Activated CD4-positive, alpha-beta T cell treated with anti-CD3 and anti-CD28 coated beads for 48 hours (primary cell): ENCODE measurements at regions not wholly inside any gene's neighbourhood (a gene's known extent, or its start where the extent isn't known, plus 50 kb on each side); places are given as distances from the start of the nearest gene placed in this dataset.
A peak's percentile ranks its signal among the peaks of the same experiment; 100 is the strongest.
"Not testable (repeated sequence)": the region's sequence is repeated elsewhere in the genome, so short reads cannot be mapped to it uniquely, and the experiment has no call there.

Source experiments
- DNase-seq: peaks from one replicate; pipeline ENCODE4 v3.0.0-alpha.2; 2020

- DNase-seq = no peak
Measured at GRCh38 chr14:52202151-52202550, 65.3 kb upstream of the PTGDR start.

DNA sequence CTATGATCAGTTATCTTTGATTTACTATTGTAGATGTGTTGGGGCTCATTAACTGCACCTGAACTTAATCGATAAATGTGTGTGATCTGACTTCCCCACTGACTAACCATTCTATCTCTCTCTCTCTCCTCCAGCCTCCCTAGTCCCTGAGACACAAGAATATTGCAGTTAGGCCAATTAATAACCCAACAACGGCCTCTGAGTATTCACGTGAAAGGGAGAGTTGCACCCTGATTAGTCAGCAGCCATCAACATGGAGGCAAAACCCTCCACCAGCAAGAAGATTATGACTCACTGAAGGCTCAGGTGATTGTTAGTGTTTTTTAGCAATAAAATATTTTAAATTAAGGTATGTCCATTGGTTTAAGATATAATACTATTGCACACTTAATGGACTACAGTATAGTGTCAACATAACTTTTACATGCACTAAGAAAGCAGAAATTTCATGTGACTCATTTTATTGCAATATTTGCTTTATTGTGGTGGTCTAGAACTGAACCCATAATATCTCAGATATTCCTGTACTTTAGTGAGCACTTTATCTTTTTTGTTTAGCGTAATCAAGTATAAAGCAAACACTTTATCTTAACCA lies 77.1 kb upstream of the PTGDR start:
- DNase-seq = no peak

DNA sequence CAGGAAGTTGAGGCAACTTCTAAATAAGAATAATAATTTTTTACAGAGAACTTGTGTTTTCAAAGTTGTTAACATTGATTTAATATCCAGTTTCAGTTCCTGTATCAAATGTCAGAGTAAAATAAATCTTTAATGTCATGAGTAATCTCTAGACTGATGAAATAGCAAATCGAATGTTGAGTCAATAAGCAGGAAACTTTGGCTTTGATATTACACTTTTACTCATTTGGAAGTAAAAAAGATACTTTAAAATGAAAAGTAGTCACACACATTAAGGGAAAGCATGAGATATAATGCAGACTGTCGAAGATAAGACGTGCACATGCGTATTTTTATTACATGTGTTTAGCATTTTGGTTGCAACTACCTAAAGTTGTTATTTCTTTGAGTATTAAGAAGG lies 78.2 kb upstream of the PTGDR start:
- no peak for DNase-seq

DNA sequence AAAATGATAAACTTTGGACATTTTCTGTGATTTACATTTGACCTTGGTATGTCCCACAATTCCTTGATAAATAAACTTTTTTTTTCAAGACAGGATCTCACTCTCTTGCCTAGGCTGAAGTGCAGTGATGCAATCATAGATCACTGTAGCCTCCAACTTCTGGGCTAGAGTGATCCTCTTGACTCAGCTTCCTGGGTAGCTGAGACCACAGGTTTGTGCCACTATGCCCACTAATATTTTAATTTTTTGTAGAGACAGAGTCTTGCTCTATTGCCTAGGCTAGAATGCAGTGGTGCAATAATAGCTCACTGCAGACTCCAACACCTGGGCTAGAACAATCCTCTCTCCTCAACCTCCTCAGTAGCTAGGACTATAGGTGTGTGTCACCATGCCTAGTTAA lies 79.1 kb upstream of the PTGDR start:
- DNase-seq = no peak

DNA sequence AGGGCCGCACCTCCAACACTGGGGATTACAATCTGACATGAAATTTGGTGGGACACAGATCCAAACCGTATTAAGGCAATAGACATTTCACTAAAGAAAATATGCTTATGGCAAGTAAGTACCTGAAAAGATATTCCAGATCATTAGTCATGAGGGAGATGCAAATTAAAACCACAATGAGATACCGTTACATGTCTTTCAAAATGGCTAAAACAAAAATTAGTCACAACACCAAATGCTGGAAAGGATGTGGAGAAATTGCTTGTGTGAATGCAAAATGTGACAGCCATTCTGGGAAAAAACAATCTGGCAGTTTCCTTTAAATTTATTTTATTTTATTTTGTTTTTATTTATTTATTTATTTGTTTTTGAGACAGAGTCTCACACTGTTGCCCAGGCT lies 82.3 kb upstream of the PTGDR start:
- no peak for DNase-seq

DNA sequence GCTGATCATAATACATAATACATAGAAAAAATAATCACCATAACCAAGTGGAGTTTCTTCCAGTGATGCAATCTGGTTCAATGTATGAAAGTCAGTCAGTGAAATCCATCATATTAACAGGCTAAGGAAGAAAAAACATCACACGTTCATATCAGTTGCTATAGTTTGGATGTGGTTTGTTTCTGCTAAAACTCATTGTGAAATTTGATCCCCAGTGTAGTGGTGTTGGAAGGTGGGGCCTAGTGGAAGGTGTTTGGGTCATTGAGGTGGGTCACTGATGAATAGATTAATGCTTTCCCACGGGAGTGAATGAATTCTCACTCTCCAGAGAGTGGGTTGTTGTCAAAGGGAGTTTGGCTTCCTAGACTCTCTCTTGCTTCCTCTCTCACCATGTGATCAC lies 84.6 kb upstream of the PTGDR start:
- no peak for DNase-seq

GRCh38 chr14:52179141-52179790 lies 88.2 kb upstream of the PTGDR start:
- DNase-seq = no peak

DNA sequence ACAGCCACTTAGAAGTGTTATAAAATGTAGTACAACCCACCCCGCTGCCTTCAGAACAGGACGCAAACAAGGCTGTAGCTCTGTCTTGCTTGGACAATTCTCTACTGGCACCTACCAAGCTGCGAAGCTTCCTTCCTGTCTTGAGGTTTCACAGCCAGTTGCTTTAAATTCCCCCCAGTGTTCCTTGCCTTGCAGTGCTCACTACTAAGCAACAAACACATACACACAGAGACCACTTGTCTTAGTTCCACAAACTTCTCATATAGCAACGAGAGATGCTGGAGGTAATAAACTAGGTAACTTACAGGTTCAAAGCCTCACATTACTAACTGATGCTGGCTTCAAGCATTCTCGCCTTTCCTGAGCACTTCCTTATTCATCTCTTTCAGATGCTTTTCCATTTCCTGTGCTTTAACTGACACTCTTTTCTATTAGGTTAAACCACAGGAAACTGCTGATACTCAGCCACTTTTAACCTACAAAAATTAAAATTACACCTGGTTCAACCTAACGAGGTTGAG lies 91.5 kb upstream of the PTGDR start:
- no peak for DNase-seq

DNA sequence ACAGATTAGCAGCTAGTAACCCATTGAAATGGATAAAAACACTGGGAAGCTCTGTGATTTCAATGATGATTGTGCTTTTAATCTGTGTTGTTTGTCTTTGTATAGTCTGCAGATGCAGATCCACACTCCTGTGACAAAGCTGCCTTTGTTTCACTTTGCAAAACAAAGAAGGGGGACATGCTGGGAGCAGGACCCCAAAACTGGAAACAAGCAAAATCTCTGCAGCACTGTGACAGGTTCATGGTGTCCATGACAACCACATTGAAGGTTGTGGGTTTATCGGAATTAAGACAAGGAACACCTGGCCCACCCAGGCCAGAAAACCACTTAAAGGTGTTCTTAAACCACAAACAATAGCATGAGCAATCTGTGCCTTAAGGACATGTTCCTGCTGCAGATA lies 95.6 kb upstream of the PTGDR start:
- DNase-seq = not testable (repeated sequence)

- no peak for DNase-seq
Measured at GRCh38 chr14:52166822-52167221, 98.0 kb upstream of the NID2 start.

GRCh38 chr14:52155651-52156213 lies 86.9 kb upstream of the NID2 start:
- no peak for DNase-seq

DNA sequence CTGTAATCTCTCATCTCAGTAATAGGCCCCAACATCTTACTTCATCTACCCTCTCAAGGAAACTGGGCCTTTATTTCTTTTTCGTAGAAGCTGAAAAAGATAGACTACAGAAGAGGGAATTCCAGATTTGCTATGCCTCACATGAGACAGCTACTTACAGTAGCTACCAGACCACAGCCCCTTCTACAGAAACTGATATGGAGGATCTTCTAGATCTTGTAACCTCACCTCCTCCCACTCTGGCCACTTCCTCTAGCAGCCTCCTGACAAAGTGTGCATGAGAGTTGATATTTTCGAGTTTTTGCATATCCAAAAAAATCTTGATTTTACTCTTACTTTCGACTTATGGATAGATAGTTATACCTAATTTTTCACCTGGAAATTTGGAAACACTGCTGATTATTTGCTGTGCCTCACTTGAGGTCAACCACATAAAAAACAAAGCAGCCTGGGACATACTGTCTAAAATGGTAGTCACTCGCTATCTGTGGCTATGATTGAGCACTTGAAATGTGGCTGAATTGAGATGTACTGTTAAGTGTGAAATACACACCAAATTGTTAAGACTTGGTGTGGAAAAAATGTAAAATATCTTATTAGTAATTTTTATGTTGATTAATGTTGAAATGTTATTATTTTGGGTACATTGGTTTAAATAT lies 86.3 kb upstream of the NID2 start:
- DNase-seq = no peak

GRCh38 chr14:52153939-52154338 lies 85.1 kb upstream of the NID2 start:
- no peak for DNase-seq

DNA sequence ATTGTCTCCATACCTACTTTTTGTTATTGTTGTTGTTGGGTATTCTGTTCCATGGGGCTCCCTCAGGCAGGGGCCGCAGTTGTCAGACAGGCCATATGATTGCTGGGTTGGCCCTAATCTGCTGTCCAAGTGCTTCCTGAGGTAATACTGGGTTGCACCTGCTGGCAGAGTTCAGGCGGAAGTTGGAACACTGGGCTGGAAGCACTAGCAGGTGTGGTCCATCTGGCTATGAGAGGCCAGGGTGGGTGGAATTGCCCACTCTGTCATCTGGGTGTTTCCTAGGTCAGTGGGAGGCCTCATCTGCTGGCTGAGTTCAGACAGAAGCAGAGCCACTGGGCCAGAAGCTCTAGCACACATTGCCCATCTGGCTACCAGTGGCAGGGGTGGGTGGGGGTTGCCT lies 81.3 kb upstream of the NID2 start:
- no peak for DNase-seq

GRCh38 chr14:52148371-52148770 lies 79.5 kb upstream of the NID2 start:
- no peak for DNase-seq

DNA sequence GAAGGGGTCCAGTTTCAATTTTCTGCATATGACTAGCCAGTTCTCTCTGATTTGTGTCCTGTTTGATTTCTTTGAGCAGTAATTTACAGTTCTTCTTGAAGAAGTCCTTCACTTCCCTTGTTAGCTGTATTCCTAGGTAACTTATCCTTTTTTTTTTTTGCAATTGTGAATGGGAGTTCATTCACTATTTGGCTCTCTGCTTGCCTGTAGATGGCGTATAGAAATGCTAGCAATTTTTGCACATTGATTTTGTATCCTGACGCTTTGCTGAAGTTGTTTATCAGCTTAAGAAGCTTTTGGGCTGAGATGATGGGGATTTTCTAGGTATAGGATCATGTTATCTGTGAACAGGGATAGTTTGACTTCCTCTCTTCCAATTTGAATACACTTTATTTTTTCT lies 77.6 kb upstream of the NID2 start:
- DNase-seq = no peak

DNA sequence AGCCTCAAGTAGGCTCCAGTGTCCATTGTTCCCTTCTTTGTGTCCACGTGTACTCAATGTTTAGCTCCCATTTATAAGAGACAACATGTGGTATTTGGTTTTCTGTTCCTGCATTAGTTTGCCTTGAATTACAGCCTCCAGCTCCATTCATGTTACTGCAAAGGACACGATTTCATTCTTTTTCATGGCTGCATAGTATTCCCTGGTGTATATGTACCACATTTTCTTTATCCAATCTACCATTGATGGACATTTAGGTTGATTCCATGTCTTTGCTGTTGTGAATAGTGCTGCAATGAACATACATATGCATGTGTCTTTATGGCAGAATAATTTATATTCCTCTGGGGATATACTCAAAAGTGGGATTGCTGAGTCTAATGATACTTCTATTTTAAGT lies 75.2 kb upstream of the NID2 start:
- not testable (repeated sequence) for DNase-seq

DNA sequence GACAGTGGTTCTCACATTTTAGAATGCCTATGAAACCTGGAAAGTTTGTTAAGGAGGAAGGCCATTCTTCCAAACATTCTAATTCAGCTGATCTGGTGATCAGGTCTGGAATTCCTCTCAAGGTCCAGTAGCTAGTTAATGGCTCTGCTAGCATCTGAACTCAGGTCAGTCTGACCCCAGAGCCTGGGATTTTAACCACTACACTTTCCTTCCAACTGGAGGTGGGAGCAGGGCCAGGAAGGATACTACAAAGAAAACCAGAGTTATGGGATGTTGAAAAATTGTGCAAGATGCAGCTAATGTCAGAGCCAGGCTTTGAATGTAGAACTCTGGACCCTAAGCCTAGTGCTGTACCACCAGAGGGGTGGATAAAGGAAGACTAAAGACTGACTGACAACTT lies 73.6 kb upstream of the NID2 start:
- no peak for DNase-seq

DNA sequence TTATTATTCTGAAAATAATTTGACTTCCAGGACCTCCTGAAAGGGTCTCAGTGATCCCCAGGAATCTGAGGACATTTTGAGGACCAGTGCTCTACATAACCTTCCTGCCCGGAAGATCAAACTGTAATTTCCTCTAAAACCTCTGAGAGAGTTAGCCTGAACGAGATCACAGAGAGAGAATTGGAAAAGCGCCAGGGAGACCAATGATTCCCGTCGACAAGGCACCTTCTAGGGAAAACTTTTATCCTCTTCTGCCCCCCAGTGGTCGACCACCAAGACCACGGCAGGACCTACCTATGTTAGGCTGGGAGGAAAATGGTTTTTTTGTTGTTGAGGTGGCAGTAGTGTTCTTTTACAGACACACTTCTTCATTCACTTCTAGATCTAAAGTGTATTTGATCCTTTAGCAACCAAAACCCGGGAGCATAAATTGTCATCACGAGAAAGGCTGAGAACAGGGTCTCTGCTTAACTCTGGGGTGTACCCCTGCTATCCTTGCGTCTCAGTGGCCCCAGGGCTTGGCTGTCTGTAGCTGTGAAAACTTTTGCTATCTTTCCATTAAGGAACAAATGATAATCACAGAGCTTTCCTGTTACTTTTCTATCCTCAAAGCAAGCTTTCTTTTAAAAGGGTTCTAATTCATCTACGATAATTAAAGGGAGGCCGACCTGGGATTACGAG lies 62.9 kb upstream of the NID2 start:
- DNase-seq = peak; percentile 64

DNA sequence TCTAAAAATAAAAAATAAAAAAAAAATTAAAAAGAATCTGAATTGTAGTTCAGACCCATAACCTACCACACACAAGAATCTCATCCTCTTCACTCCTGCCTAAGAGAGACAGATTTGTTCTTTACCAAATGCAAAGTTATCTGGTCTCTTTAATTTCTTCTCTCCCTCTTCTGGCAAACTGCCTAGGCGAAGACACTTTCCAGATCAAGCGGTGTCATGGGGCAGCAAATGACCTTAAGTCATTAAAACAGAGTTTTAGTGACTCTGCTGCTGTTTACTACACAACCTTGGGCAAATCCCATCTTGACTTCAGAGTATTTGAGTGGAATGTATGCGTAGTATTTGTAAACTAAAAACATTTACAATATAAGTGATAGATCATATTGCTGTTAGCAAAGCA lies 60.9 kb upstream of the NID2 start:
- DNase-seq = no peak

- DNase-seq = no peak
Measured at GRCh38 chr14:52125885-52126284, 57.0 kb upstream of the NID2 start.

GRCh38 chr14:52124791-52125684 lies 56.2 kb upstream of the NID2 start:
- no peak for DNase-seq
